Mucosa of descending colon (tissue), 3 donors: ENCODE measurements at regions not wholly inside any gene's neighbourhood (a gene's known extent, or its start where the extent isn't known, plus 50 kb on each side); places are given as distances from the start of the nearest gene placed in this dataset.

Experiments
- ATAC-seq: fragments of 200-7000 bp; cut with Tn5 transposase; one replicate; pipeline ENCODE4 v1.9.1; 2020; ENCODE audit warnings: mild to moderate bottlenecking, moderate library complexity
- DNase-seq, 3 donors: peaks; one replicate each; pipeline ENCODE4 v3.0.0-alpha.2; 2020
- H3K36me3 ChIP-seq: fragments of 200-600 bp; one replicate; pipeline ENCODE4 v1.8.0; 2021; ENCODE audit warnings: low read depth, mild to moderate bottlenecking
- H3K4me1 ChIP-seq: fragments of 200-600 bp; one replicate; pipeline ENCODE4 v1.8.0; 2021; ENCODE audit warnings: low read depth, mild to moderate bottlenecking
- H3K4me3 ChIP-seq: fragments of 200-600 bp; one replicate; pipeline ENCODE4 v1.8.0; 2021; ENCODE audit warnings: mild to moderate bottlenecking
- H3K9me3 ChIP-seq: fragments of 200-600 bp; one replicate; pipeline ENCODE4 v1.8.0; 2021; ENCODE audit warnings: mild to moderate bottlenecking
- CTCF ChIP-seq: fragments of 200-600 bp; IDR thresholded peaks from one replicate; pipeline ENCODE4 v1.8.0; 2022; ENCODE audit warnings: antibody characterized with exemption, mild to moderate bottlenecking
- intact Hi-C, 2 donors: fragments of 100-400 bp; cut with DNase I in 1 of 2; cut with micrococcal nuclease in 1 of 2; formaldehyde crosslinking; loops; one replicate each; pipeline versions ENCODE4 v1.11.0 to v1.11.1; 2022; cut with DNase I, micrococcal nuclease
- donor health status: DM: no; HTN: no; CAD: no; lungs with moderate emphysema.
- donor health status: DM: no; HTN: no; CAD: no.
- donor health status: DM: no; HTN: yes; CAD: no.

- ATAC-seq: no peak
- no peak for TF ChIP-seq CTCF
- Histone ChIP-seq H3K4me3 (no peak overlapping the region), H3K9me3 (no peaks in the 10 kb centered on the region), H3K4me1 (no peaks in the 10 kb centered on the region), H3K36me3 (no peaks in the 10 kb centered on the region)
- intact Hi-C loops: no loop called here
- DNase-seq: no peak
Observed at GRCh38 chr2:22800412-22800811, 584.6 kb upstream of the KLHL29 start.

GRCh38 chr2:22801071-22801470 is 583.9 kb upstream of the KLHL29 start:
- Histone ChIP-seq H3K4me1 (no peaks in the 10 kb centered on the region), H3K9me3 (no peaks in the 10 kb centered on the region), H3K4me3 (no peak overlapping the region), H3K36me3 (no peaks in the 10 kb centered on the region)
- intact Hi-C loops: no loop called here
- no peak for TF ChIP-seq CTCF
- DNase-seq: no peak
- no peak for ATAC-seq

- DNase-seq: no peak
- Histone ChIP-seq H3K36me3 (no peaks in the 10 kb centered on the region), H3K9me3 (peaks cover 4% of the 10 kb centered on the region), H3K4me3 (no peak overlapping the region), H3K4me1 (no peaks in the 10 kb centered on the region)
- intact Hi-C loops: no loop called here
- TF ChIP-seq CTCF: no peak
- no peak for ATAC-seq
Observed at GRCh38 chr2:22801970-22802369, 583.0 kb upstream of the KLHL29 start.

- Histone ChIP-seq H3K4me3 (no peak overlapping the region), H3K4me1 (no peaks in the 10 kb centered on the region), H3K36me3 (no peaks in the 10 kb centered on the region), H3K9me3 (peaks cover 5% of the 10 kb centered on the region)
- intact Hi-C loops: no loop called here
- no peak for TF ChIP-seq CTCF
- DNase-seq: no peak
- no peak for ATAC-seq
Observed at GRCh38 chr2:22807872-22808271, 577.1 kb upstream of the KLHL29 start.

- H3K9me3 ChIP-seq: peaks cover 5% of the 10 kb centered on the region
- ATAC-seq (no peak), DNase-seq (no peak)
- no peaks in the 10 kb centered on the region for H3K4me1 ChIP-seq
- H3K36me3 ChIP-seq: no peaks in the 10 kb centered on the region
- intact Hi-C loops: no loop called here
- TF ChIP-seq CTCF: no peak
- H3K4me3 ChIP-seq: no peak overlapping the region
Observed at GRCh38 chr2:22810602-22811001, 574.4 kb upstream of the KLHL29 start.

GRCh38 chr2:22812065-22812680 is 572.8 kb upstream of the KLHL29 start:
- no peak for DNase-seq
- Histone ChIP-seq H3K4me3 (no peak overlapping the region), H3K36me3 (no peaks in the 10 kb centered on the region), H3K9me3 (no peaks in the 10 kb centered on the region), H3K4me1 (no peaks in the 10 kb centered on the region)
- intact Hi-C loops: no loop called here
- no peak for ATAC-seq
- no peak for TF ChIP-seq CTCF
